GM19328 (cell line): ENCODE measurements at regions not wholly inside any gene's neighbourhood (a gene's known extent, or its start where the extent isn't known, plus 50 kb on each side); places are given as distances from the start of the nearest gene placed in this dataset.

Experiments used
- ATAC-seq: cut with Tn5 transposase; IDR thresholded peaks from one replicate; pipeline ENCODE4 v1.9.1; 2021; ENCODE audit warnings: mild to moderate bottlenecking, moderate library complexity; ENCODE audit not compliant: unreplicated experiment

DNA sequence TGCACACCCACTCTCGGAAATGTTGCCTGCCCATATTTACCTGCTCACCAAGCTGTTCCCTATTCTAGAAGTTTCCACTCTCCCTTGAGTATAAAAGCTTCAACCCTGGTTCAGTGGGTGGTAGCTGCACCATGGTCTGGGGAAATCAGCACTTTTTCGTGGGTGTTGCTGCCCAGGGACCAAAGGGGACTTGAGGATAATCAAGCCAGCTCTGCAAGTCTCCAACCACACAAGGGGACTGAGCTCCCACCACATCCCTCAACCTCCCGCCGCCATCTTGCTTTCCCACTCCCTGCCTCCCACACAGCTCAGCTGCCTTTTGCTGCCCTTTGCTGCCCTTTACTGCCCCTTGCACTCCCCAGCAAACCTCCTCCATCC lies 210.0 kb downstream of the AUH start:
- no peak for ATAC-seq

DNA sequence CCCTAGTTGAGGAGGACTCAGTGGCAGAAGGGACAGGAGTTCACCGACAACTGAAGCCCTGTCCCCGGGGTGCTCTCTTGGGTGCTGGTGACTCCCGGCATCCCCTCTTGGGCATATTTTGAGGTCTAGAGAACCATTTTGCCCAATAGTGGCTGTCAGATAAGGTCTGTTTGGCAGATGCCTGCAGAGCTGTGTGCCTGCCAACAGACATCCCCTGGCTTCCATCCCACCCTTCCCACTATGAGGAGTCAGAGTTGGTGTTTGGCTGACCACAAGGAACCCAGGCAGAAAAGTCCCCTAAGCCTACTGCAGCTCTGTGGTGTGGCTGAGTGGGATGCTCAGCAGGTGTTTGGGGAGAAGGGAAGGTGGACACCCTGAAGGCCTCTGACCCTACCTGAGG lies 207.0 kb downstream of the AUH start:
- no peak for ATAC-seq

DNA sequence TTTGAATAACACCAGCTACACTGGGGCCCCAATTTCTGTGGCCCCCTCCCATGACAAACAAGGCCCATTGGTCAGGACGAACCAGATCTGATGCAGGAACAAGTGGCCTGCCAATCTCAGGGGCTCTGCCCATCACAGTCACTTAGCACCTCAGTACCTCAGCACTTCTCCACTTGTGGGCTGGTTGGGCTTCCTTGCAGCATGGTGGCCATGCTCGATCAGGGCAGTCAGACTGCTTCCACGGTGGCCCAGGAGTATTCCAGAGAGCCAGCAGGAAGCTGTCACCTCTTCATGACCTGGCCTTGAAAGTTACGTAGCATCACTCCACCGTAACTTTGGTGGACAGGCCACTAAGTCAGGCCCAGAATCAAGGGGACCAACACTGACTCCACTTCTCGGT lies 206.5 kb downstream of the AUH start:
- no peak for ATAC-seq

DNA sequence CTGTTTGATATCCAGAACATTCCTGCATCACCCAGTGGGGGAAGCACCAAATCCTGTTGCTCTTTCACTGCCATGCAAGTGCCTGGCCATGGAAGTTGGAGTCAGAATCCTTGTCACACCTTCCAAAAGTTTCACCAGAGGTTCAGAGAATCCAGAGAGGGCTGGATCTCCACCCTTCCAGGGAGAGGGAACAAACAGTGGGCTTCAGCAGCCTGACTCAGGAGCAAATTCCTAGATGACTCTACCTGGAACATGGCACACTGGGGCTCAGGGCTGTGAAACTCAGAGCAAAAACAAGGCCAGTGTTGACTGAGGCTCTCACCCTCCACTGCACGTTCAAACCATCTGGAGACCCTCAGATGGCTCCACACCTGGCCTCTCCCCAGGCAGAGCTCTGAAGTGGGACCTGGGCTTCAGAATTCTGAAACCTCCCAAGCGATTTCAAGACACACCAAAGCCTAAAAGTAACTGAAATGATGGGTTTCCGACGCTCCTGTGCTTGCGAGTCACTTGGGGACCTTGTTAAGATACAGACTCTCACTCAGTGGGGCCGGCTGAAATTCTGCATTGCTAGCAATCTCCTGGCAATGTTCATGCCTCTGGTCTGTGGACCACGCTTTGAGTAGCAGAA lies 205.9 kb downstream of the AUH start:
- ATAC-seq = no peak

DNA sequence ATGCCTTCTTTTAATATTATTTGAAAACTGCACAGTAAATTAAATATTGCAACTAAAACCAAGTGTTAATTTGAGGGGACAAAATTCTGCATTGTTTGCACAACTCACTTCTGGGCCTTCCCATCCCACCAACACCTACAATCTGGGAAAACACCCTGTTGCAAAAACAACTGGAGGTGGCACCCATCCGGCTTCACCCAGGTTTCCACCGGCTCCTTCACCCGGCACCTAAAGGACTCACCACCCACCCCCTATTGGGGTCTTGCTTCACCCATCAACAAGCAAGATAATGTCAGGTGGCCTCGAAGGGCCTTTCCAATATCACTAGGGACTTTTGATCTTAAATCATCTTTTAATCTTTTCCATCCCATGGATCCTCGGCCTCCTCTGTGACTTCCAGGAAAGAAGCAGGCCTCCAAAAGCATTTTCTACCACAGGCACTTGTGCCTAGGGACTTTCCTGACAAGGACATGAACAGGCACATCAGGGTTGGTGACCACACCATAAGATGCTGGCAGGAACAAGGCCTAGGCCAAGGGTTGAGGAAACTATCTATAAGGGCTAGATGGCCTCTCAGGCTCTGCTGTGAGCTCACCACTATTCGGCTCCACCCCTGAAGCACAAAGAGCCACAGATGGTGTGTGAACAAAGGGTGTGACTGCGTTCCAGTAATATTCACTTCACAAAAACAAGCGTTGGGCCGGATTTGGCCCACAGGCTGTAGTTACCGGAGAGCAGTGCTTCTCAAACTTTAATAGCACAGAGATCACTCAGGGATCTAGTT lies 205.1 kb downstream of the AUH start:
- ATAC-seq = no peak

DNA sequence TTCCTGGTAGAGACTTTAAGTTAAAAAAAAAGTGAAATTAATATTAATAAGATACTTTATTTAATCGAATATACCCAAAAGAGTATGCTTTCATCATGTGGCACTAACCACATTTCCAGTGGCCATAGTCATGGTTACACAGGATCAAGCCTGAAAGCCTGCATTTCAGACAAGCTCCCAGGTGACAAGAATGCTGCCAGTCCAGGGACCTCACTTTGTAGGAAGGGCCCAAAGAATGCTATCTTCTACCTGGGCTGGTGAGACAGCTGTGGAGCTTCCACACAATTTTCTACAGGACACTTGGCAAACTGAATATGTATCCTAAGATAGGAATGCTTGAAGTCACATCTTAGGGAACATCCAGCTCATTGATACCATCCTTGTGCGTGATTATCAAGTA lies 203.8 kb downstream of the AUH start:
- no peak for ATAC-seq

DNA sequence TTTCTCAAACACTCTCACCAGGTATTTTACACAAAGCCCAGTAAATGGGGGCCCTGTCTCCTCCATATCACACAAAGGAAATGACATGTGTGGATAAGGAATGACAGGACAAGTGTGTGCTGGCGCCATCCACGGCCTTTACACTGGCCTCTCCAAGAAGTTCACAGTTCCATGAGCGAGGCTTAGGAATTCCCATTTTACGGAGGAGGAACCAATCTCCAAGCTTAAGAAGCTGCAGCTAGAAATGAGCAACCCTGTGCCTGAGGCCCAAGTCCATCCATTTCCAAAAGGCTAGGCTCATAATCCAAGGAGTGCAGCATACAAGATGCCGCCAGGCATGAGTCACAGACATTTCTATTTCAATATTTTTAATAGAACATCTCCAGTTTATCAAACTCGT lies 203.4 kb downstream of the AUH start:
- ATAC-seq = no peak

DNA sequence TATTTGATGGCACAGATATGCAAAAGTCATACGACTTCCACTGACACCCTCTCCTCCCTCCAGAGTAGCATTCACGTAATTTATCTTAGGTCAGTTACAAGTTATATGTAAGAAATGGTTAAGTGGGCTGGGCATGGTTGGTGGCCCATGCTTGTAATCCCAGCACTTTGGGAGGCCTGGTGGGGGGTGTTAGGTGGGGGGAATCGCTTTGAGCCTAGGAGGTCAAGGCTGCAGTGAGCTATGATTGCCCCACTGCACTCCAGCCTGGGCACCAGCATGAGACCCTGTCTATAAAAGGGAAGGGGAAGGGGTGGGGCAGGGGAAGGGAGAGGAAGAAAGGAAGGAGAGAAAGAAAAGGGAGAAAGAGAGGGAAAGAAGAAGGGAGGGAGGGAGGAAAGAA lies 202.8 kb downstream of the AUH start:
- no peak for ATAC-seq

DNA sequence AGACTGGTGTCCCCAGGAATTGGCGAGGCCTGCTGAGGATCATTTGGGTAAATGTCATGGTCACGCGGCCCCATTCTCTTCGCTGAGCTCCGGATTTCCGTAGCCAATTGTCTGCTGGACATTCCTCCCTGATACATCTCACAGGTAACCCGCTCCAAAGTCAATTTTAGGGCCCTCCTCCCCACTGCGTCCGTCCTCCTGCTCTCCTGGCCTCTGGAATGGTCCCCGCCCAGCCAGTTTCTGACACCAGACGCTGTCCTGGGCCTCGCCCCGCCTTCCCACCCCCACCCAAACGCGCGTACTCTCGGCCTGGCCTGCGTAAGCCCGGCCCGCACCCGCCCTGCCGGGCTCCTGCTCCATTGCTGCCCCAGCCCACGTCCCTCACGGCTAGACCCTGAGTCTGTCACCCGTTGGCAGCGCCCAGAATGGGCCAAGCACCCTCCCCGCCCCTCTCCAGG lies 202.0 kb downstream of the AUH start:
- ATAC-seq = no peak

DNA sequence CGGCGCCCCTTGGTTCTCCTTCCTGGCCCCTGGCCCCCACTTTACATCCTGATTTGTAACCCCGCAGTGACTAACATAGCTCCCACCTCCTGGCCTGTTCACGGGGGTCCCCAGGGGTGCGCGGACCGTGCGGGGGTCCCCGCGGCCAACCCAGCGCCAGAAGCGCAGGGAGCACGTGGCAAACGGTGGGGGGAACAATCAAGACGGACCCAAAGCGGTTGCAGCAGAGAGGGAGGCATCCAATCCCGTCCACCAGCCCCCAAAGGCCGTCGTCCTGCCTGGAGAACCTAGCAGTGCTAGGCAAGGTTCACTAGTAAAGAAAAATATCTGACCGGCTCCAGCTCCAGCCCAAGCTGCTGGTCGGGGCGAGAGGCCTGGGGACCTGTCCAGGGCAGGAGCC lies 201.5 kb downstream of the AUH start:
- no peak for ATAC-seq

DNA sequence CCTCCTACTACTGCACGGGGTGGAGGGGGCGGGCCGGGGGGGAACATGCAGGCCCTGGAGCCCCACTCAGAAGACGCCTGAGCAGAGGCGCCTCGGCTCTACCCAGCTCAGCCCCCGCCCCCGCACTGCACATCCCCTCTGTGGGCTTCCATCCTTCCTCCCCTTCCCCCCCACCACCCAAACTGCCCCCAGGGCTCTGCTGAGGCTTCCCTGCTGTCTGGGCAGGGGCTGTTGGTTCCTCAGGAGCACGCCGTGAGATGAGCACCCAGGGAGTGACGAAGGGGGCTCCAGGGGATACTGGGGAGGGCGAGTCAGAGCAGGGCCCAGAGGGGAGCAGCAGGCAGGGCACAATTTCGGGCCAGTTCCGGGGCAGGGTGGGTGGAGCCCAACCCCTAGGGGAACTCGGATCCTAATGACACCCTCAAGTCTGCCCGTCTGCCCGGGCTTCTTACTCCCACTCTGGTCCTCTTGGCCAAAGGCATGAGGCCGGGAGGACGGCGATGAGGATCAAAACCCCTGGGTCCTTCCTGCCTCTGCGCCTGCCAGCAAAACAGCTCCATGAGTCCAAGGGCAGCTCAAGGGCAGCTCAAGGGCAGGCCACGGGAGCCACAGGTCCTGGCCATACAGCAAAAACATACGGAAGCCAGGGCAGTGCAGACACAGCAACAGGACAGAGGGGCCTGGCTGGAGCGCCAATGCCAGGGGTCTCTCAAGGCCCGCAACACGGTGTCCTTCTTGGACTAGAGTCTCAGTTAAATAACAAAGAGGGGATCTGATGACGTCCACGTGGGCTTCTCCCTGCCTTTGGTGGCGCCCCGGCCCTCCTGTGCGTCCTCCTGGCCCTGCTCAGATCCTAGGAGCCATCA lies 200.9 kb downstream of the AUH start:
- no peak for ATAC-seq

DNA sequence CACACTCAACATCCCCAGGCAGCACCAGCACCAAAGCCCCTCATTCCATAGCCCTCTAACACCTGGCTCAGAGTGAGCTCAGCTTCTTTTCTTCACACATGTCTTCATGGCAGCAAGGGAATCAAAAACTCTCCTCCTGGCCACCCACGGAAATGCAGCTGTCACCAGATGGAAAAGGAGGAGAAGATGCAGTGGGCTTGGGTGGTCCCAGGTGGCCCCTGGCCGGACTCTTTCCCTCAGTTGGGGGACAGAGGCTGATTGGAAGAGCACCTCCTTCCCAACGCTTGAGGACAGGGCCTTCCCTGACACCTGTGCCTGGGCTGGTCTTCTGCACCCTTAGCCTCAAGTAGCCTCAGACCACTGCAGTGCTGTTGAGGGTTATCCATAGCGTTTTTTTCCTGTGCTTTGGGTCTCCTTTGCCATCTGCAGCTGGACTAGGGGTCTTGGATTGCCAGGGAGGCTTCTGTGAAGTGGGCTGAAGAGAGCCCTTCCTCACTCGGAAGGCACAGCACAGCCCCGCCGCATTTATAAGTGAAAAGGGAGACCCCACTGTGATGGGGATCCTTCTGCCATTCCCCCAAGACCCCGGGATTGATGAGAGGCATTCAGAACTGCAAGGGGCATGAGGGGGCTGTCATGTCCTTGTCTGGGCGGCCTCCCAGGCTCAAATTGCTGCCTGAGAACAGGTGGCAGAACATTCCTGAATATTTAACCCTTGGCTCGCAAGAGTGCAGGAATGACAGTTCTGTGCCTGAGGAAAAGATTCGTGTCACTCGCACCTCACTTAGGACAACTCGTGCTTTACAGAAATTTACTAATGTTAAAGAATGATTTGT lies 200.0 kb downstream of the AUH start:
- ATAC-seq = no peak

DNA sequence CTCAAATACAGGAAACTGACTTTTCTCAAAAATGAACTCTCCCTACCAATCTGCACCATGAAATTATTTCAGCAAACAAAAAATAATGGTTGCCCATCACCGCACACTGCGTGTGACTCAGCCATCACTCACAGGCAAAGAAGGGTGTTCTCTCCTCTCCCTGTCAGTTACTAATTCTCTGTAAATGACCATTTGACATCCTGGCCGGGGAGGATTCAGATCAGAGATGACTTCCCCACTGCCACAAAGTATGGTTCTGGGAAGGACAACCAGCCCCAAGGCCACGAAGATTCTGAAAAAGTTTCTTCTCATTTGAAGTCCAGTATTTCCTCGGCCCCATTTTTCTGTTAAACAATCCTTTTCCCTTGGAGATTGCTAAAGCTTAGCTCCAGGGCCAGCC lies 199.4 kb downstream of the AUH start:
- no peak for ATAC-seq

DNA sequence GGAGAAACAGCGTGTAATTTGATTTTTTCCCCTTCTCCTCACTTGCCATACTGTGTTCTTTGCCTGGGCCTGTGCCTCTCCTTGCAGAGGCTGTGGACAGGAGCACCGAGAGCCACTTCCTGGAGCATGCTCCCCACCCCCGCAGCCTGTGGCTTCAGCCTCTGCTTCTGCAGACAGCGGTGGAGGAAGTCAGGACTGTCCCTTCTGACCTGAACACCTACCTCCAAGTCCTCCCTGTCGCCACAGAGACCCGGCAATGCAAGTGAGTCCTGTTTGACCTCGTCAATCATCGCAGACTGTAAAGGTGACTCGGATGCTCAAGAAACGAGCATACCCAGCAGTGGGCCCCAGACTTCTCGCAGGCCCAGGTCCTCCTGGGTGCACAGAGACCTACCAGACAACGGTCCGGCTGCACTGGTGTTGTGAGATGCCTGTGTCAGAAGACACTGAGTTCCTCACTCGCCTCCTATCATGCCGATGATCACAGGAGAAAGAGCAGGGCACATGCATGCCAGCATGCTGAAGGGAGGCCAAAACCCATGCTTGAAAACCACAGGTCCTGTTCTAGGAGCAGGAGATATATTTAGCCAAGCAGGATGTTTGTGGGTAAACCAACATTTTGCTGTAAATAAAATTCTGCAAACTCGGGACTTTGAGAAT lies 198.8 kb downstream of the AUH start:
- ATAC-seq = peak; percentile 63

DNA sequence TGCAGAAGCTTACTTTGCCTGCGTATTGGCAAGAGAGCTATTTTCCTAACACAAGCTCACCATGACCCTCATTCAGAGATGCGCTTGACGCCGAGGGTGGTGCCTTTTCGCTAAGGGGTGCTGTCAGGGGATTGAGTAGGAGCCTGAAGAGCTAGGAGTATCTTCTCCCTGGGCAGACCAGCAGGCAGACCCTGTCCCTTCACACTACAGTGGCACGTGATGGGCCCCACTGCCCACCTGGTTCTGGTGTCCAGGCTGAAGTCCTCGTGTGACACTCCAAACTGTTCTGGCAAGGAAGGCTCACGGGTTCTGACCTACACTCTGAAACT lies 198.3 kb downstream of the AUH start:
- ATAC-seq = no peak

DNA sequence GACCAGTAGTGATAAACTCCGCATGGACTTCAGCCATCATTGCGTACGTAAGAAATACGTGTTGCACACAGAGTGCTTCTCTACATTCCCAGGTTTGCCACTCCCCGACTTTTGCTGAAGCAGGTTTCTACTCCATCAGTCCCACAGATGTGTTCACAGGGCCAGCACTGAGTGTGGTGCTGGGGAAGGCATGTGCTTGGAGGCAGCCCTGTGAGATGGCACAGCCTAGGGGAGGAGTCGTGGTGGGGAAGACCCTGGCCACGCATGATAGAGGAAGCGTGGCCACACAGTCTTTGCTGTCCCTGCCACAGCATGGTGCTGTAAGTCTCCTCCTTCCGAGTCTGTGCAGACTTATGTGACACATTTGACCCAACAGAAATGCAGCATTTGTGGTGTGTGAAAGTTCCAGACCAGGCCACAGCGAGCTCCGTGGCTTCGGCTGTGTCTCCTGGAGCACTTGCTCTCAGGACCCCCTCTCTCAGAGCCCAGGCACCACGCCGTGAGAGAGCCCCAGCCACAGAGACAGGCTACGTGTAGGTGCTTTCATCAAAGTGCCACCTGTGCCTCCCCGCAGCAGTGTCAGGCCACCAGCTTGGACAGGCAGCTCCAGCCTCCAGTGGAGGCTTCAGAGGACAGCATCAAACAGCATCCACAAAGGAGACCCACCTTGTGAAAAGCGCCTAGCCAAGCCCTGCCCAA lies 197.8 kb downstream of the AUH start:
- ATAC-seq = no peak
